Lung (tissue), 11 donors: ENCODE measurements at regions not wholly inside any gene's neighbourhood (a gene's known extent, or its start where the extent isn't known, plus 50 kb on each side); places are given as distances from the start of the nearest gene placed in this dataset.
"Not testable (repeated sequence)": the region's sequence is repeated elsewhere in the genome, so short reads cannot be mapped to it uniquely, and the experiment has no call there.

Experiments used
- ATAC-seq: fragments of 200-7000 bp; cut with Tn5 transposase; one replicate; pipeline ENCODE4 v1.9.1; 2020; ENCODE audit warnings: moderate number of reproducible peaks; ENCODE audit not compliant: insufficient read depth, low FRiP score
- DNase-seq, 3 donors: peaks; one replicate each; pipeline ENCODE4 v3.0.0-alpha.2; 2013 to 2017
- H3K27ac ChIP-seq, 2 donors: one replicate each; pipeline ENCODE4 v1.5.1; 2013; ENCODE audit warnings: mild to moderate bottlenecking in 2 of 2, moderate library complexity in 2 of 2, control low read depth in 1 of 2, inconsistent platforms in 1 of 2, low read depth in 1 of 2, low read length in 1 of 2
- H3K27me3 ChIP-seq, 3 donors: one replicate each; pipeline ENCODE4 v1.5.1; 2013; ENCODE audit warnings: low read length in 2 of 3; ENCODE audit not compliant: control insufficient read depth in 3 of 3, insufficient read depth in 3 of 3
- H3K36me3 ChIP-seq, 4 donors: one replicate each; pipeline ENCODE4 v1.5.1; 2013; ENCODE audit warnings: low read length in 4 of 4, mild to moderate bottlenecking in 1 of 4, moderate library complexity in 1 of 4; ENCODE audit not compliant: control insufficient read depth in 4 of 4, insufficient read depth in 4 of 4
- H3K4me1 ChIP-seq, 5 donors: one replicate each; pipeline ENCODE4 v1.5.1; 2013; ENCODE audit warnings: low read length in 5 of 5, mild to moderate bottlenecking in 2 of 5, moderate library complexity in 1 of 5; ENCODE audit not compliant: control insufficient read depth in 5 of 5, insufficient read depth in 5 of 5
- H3K4me3 ChIP-seq: one replicate; pipeline ENCODE4 v1.5.1; 2013; ENCODE audit warnings: mild to moderate bottlenecking, control low read depth, moderate library complexity
- H3K9ac ChIP-seq, 2 donors: one replicate each; pipeline ENCODE4 v1.5.1; 2013; ENCODE audit warnings: low read length in 2 of 2, control low read depth in 1 of 2; ENCODE audit not compliant: insufficient read depth in 1 of 2
- H3K9me3 ChIP-seq, 4 donors: one replicate each; pipeline ENCODE4 v1.5.1; 2013; ENCODE audit warnings: low read length in 3 of 4, mild to moderate bottlenecking in 1 of 4, moderate library complexity in 1 of 4; ENCODE audit not compliant: control insufficient read depth in 4 of 4, insufficient read depth in 3 of 4
- WGBS, 2 donors: extraction: QIAGEN DNeasy Blood & Tissue Kit; methylation state at CpG; one replicate each; pipeline ENCODE4 v1.1.7; 2013; 5-methylcytosine and 5-hydroxymethylcytosine counted together
- TF ChIP-seq, protein P1 (sequence below): IDR thresholded peaks from 2 replicates; pipeline ENCODE4 v1.5.1; 2012; ENCODE audit warnings: mild to moderate bottlenecking; ENCODE audit errors: control extremely low read depth, extremely low read depth
- donor health status: control.
- donor health status: control.
- donor health status: Bipolar disorder and iron deficiency.
- donor health status: healthy.
- donor health status: DM: yes; HTN: yes; CAD: no.

DNA sequence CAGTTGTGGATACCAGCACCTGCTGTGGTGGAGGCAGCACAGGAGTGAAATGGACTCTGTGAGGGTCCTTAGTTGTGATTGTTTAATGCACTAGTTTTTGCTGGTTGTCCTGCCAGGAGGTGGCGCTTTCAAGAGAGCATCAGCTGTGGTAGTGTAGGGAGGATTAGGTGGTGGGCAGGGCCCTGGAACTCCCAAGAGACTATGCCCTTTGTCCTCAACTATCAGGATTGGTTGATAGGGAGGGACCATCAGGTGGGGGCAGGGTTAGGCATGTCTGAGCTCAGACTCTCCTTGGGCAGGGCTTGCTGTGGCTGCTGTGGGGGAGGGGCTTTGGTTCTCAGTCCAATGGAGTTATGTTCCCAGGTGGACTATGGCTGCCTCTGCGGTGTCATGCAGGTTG, 121.9 kb downstream of the RRAGB start:
- Histone ChIP-seq H3K36me3 (no peaks in the 10 kb centered on the region), H3K9ac (no peak overlapping the region), H3K4me3 (no peak overlapping the region), H3K27ac (no peak overlapping the region), H3K9me3 (peaks cover 0 to 7% (median 1%) of the 10 kb centered on the region in 4 donors), H3K4me1 (no peaks in the 10 kb centered on the region), H3K27me3 (no peaks in the 10 kb centered on the region)
- 56 to 81% methylated on average over 2 of the region's 2 CpGs for WGBS, 2 donors
- TF ChIP-seq, protein P1, sequence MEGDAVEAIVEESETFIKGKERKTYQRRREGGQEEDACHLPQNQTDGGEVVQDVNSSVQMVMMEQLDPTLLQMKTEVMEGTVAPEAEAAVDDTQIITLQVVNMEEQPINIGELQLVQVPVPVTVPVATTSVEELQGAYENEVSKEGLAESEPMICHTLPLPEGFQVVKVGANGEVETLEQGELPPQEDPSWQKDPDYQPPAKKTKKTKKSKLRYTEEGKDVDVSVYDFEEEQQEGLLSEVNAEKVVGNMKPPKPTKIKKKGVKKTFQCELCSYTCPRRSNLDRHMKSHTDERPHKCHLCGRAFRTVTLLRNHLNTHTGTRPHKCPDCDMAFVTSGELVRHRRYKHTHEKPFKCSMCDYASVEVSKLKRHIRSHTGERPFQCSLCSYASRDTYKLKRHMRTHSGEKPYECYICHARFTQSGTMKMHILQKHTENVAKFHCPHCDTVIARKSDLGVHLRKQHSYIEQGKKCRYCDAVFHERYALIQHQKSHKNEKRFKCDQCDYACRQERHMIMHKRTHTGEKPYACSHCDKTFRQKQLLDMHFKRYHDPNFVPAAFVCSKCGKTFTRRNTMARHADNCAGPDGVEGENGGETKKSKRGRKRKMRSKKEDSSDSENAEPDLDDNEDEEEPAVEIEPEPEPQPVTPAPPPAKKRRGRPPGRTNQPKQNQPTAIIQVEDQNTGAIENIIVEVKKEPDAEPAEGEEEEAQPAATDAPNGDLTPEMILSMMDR = no peak
- DNase-seq (no peak), ATAC-seq (no peak)

DNA sequence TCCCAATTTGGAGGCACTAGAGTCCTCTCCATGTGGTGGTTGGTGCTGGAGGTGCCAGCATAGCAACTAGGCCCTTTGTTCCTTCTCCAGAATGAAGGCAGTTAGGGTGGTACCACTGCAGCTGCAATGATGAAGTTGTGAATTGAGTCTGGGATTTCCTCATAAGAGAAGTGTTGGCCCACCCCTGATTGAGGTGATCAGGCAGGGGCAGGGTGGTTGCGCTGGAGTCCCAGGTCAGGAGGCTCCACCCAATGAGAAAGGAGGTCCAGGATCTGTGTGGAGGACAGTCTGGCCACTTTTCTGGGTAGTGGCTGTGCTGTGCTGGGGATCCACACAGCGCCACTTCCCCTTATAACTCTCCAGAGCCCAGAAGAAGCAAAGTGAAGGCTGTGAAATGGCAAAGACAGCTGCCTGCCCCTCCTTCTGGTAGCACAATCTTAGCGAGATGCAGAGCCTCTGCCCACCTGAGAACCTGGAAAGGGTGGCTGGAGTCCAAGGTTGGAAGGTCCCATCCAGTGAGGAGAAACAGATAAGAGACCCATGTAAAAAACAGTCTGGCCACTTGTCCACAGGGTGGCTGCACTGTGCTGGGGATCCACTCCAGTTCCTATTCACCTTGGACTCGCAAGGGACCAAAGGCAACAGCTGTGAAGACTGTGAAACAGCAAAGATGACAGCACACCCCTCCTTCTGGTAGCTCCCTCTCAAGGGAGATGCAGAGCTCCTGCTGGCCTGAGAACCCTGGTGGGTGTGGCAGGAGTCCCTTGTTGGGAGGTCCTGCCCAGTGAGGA, 124.6 kb downstream of the RRAGB start:
- TF ChIP-seq, protein P1 = no peak
- Histone ChIP-seq H3K36me3 (no peaks in the 10 kb centered on the region), H3K9me3 (peaks cover 0 to 7% (median 1%) of the 10 kb centered on the region in 4 donors), H3K4me1 (no peaks in the 10 kb centered on the region), H3K9ac (no peak overlapping the region), H3K4me3 (no peak overlapping the region), H3K27ac (no peak overlapping the region), H3K27me3 (no peaks in the 10 kb centered on the region)
- WGBS, 2 donors = 66 to 100% methylated on average over 4 of the region's 4 CpGs
- DNase-seq = no peak
- ATAC-seq = no peak

DNA sequence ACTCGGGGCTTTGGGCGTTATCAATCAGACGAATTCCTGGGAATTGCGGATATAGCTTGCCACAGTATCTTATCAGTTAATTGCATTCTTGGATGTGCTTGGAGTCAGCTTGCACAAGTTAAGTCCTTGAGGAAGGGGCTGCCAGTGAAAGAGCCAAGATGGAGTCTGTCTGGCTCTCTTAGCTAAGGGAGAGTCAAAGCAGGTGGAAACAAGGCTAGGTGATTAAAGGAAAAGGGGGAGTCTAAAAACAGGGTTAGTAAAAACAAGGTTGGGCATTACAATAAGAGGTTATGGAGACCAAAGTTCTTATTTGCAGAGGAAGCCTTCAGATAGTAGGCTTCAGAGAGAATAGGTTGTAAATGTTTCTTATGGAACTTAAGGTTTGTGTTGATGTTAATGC, 149.2 kb downstream of the RRAGB start:
- DNase-seq, H3K27ac ChIP-seq, H3K9ac ChIP-seq, H3K4me1 ChIP-seq, H3K9me3 ChIP-seq, H3K4me3 ChIP-seq, H3K36me3 ChIP-seq, H3K27me3 ChIP-seq, ATAC-seq: not testable (repeated sequence)
- 71 to 88% methylated on average over 4 of the region's 4 CpGs for WGBS, 2 donors

DNA sequence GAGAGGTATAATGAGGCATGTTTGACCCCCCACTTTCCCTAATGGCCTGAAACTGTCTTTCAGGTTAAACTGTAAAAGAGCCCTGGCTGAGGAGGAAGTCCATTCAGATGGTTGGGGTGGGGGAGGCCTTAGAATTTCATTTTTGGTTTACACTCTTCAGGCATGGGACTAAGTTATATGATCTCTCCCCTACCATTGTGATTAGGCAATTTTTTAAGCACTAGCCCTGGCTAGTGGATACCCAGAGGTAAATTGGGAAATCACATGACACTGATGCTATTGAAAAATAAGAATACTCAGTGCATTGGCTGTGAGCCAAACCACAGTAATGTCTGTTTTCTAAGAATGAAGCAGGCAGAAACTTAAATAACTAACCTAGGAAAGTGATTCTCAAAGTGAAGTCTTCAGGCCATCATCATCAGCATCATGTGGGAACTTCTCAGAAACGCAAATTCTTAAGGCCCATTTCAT, 149.7 kb downstream of the RRAGB start:
- Histone ChIP-seq H3K9me3 (no peaks in the 10 kb centered on the region), H3K4me1 (no peaks in the 10 kb centered on the region), H3K27me3 (no peaks in the 10 kb centered on the region), H3K9ac (no peak overlapping the region), H3K4me3 (no peak overlapping the region), H3K27ac (no peak overlapping the region), H3K36me3 (no peaks in the 10 kb centered on the region)
- ATAC-seq (no peak), DNase-seq (peak in 1 of 3 donors; percentile 3)
- TF ChIP-seq, protein P1 = no peak
- 55 to 90% methylated on average over 1 of the region's 1 CpG for WGBS, 2 donors
